WTC11 (cell line): ENCODE measurements at regions not wholly inside any gene's neighbourhood (a gene's known extent, or its start where the extent isn't known, plus 50 kb on each side); places are given as distances from the start of the nearest gene placed in this dataset.

Experiments used
- ATAC-seq: fragments of 200-7000 bp; cut with Tn5 transposase; 2 replicates; pipeline ENCODE4 v1.10.0; 2021; ENCODE audit warnings: mild to moderate bottlenecking, moderate library complexity
- CTCF ChIA-PET: fragments of 300-600 bp; sonication (Branson Sonifier 250); formaldehyde crosslinking; loops from one replicate; lab custom pipeline; 2021; ENCODE audit warnings: antibody characterized with exemption; lab: Charles Lee
- POLR2A ChIA-PET: fragments of 350-600 bp; sonication (Branson Sonifier 250); formaldehyde crosslinking; loops from one replicate; lab custom pipeline; 2021; ENCODE audit warnings: antibody characterized with exemption; lab: Charles Lee
- DNase-seq: peaks from one replicate; pipeline ENCODE4 v3.0.0; 2021; ENCODE audit warnings: low spot score
- H3K27ac Mint-ChIP-seq: 2 replicates; pipeline ENCODE4 v1.8.0; 2021; ENCODE audit warnings: mixed read lengths
- H3K27me3 Mint-ChIP-seq: 2 replicates; pipeline ENCODE4 v1.8.0; 2021; ENCODE audit warnings: low read depth, mild to moderate bottlenecking, moderate library complexity, mixed read lengths
- H3K36me3 Mint-ChIP-seq: 2 replicates; pipeline ENCODE4 v1.8.0; 2021; ENCODE audit warnings: mixed read lengths
- H3K4me1 Mint-ChIP-seq: 2 replicates; pipeline ENCODE4 v1.8.0; 2022; ENCODE audit warnings: mixed read lengths
- H3K4me3 Mint-ChIP-seq: 2 replicates; pipeline ENCODE4 v1.8.0; 2021; ENCODE audit warnings: mild to moderate bottlenecking, moderate library complexity, mixed read lengths
- H3K9me3 Mint-ChIP-seq: 2 replicates; pipeline ENCODE4 v1.8.0; 2021; ENCODE audit warnings: mixed read lengths
- CBFB ChIP-seq: sonication (generic); formaldehyde crosslinking; IDR thresholded peaks from 2 replicates; pipeline ENCODE4 v1.8.1; 2022; ENCODE audit warnings: mild to moderate bottlenecking, low read depth, missing genetic modification reagents
- CREM ChIP-seq: sonication (generic); formaldehyde crosslinking; IDR thresholded peaks from 2 replicates; pipeline ENCODE4 v1.8.1; 2022; ENCODE audit warnings: mild to moderate bottlenecking, missing genetic modification reagents, moderate library complexity
- ELF4 ChIP-seq: sonication (generic); formaldehyde crosslinking; IDR thresholded peaks from 2 replicates; pipeline ENCODE4 v1.8.1; 2022; ENCODE audit warnings: low read depth, mild to moderate bottlenecking, moderate library complexity, missing genetic modification reagents
- GABPB1 ChIP-seq: sonication (generic); formaldehyde crosslinking; IDR thresholded peaks from 2 replicates; pipeline ENCODE4 v1.8.1; 2023; ENCODE audit warnings: mild to moderate bottlenecking, missing genetic modification reagents
- GRHL2 ChIP-seq: fragments of 250-450 bp; sonication (Bioruptor Pico); IDR thresholded peaks from 2 replicates; pipeline ENCODE4 v1.8.0; 2022; ENCODE audit warnings: mild to moderate bottlenecking, moderate library complexity; ENCODE audit not compliant: insufficient replicate concordance, severe bottlenecking
- HMGA2 ChIP-seq: fragments of 250-450 bp; sonication (Bioruptor Pico); IDR thresholded peaks from 2 replicates; pipeline ENCODE4 v1.4.0; 2021; ENCODE audit warnings: mild to moderate bottlenecking, moderate library complexity
- JUN ChIP-seq: sonication (generic); formaldehyde crosslinking; IDR thresholded peaks from 2 replicates; pipeline ENCODE4 v1.8.0; 2023; ENCODE audit warnings: mild to moderate bottlenecking, missing genetic modification reagents
- MYBL2 ChIP-seq: sonication (generic); formaldehyde crosslinking; IDR thresholded peaks from 2 replicates; pipeline ENCODE4 v1.8.1; 2023; ENCODE audit warnings: mild to moderate bottlenecking, moderate library complexity, missing genetic modification reagents
- NFATC4 ChIP-seq: fragments of 250-450 bp; sonication (Bioruptor Pico); IDR thresholded peaks from 2 replicates; pipeline ENCODE4 v1.9.0; 2021; ENCODE audit warnings: mild to moderate bottlenecking
- NFE2L1 ChIP-seq: sonication (generic); formaldehyde crosslinking; IDR thresholded peaks from 2 replicates; pipeline ENCODE4 v1.8.1; 2023; ENCODE audit warnings: missing genetic modification reagents
- OVOL2 ChIP-seq: fragments of 250-450 bp; sonication (Bioruptor Pico); IDR thresholded peaks from 2 replicates; pipeline ENCODE4 v1.9.0; 2021; ENCODE audit warnings: mild to moderate bottlenecking, borderline replicate concordance
- SP1 ChIP-seq: sonication (generic); formaldehyde crosslinking; conservative IDR thresholded peaks from 2 replicates; pipeline ENCODE4 v1.8.1; 2022; ENCODE audit warnings: missing genetic modification reagents
- TEAD4 ChIP-seq: sonication (generic); formaldehyde crosslinking; IDR thresholded peaks from 2 replicates; pipeline ENCODE4 v1.8.0; 2022; ENCODE audit warnings: mild to moderate bottlenecking, missing genetic modification reagents
- ZNF138 ChIP-seq: sonication (generic); formaldehyde crosslinking; conservative IDR thresholded peaks from 2 replicates; pipeline ENCODE4 v1.8.1; 2022; ENCODE audit warnings: mild to moderate bottlenecking, moderate library complexity, missing genetic modification reagents
- ZNF219 ChIP-seq: sonication (generic); formaldehyde crosslinking; IDR thresholded peaks from 2 replicates; pipeline ENCODE4 v1.8.0; 2023; ENCODE audit warnings: missing genetic modification reagents, mild to moderate bottlenecking, borderline replicate concordance
- ZNF263 ChIP-seq: sonication (generic); formaldehyde crosslinking; IDR thresholded peaks from 2 replicates; pipeline ENCODE4 v1.8.1; 2022; ENCODE audit warnings: low read depth, mild to moderate bottlenecking, moderate library complexity, missing genetic modification reagents
- ZNF396 ChIP-seq: fragments of 250-450 bp; sonication (Bioruptor Pico); IDR thresholded peaks from 2 replicates; pipeline ENCODE4 v1.8.0; 2021; ENCODE audit warnings: mild to moderate bottlenecking, moderate library complexity, borderline replicate concordance
- TF ChIP-seq, protein P1 (sequence below): fragments of 250-450 bp; sonication (Bioruptor Pico); IDR thresholded peaks from 2 replicates; pipeline ENCODE4 v1.8.0; 2021; ENCODE audit warnings: mild to moderate bottlenecking
- TF ChIP-seq, protein P2 (sequence below): sonication (generic); formaldehyde crosslinking; IDR thresholded peaks from 2 replicates; pipeline ENCODE4 v1.8.0; 2022; ENCODE audit warnings: mild to moderate bottlenecking, missing genetic modification reagents
- TF ChIP-seq, protein P3 (sequence below): fragments of 250-450 bp; sonication (Bioruptor Pico); IDR thresholded peaks from 2 replicates; pipeline ENCODE4 v1.9.0; 2021; ENCODE audit warnings: mild to moderate bottlenecking
- TF ChIP-seq, protein P4 (sequence below): sonication (generic); formaldehyde crosslinking; IDR thresholded peaks from 2 replicates; pipeline ENCODE4 v1.8.1; 2022; ENCODE audit warnings: low read depth, missing genetic modification reagents, borderline replicate concordance
- TF ChIP-seq, protein P5 (sequence below): sonication (generic); formaldehyde crosslinking; IDR thresholded peaks from 2 replicates; pipeline ENCODE4 v1.8.0; 2023; ENCODE audit warnings: missing genetic modification reagents, mild to moderate bottlenecking, borderline replicate concordance
- TF ChIP-seq, protein P6 (sequence below): sonication (generic); formaldehyde crosslinking; IDR thresholded peaks from 2 replicates; pipeline ENCODE4 v1.8.0; 2022; ENCODE audit warnings: mild to moderate bottlenecking, missing genetic modification reagents
- TF ChIP-seq, protein P7 (sequence below): sonication (generic); formaldehyde crosslinking; IDR thresholded peaks from 2 replicates; pipeline ENCODE4 v1.8.1; 2023; ENCODE audit warnings: mild to moderate bottlenecking, missing genetic modification reagents, moderate library complexity

DNA sequence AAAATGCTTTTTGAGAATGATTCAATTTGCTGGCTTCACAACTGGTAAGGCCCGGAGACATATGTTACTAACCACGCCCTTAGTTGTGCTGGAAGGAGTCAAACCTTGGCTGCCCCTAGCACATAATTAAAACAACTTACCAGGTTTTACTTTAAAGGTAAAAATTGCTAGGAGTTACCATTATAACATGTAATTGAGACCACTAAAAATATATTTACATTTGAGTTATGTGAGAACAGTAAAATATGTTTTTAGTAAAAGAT lies 435.6 kb upstream of the CDH9 start:
- Mint-ChIP-seq H3K4me1 (peaks cover 8% of the 10 kb centered on the region), H3K36me3 (peaks cover 66% of the 10 kb centered on the region), H3K27me3 (no peaks in the 10 kb centered on the region; the same call in 1 of the 2 replicates), H3K9me3 (peaks cover 37% of the 10 kb centered on the region), H3K4me3 (peak overlapping the region; percentile 93), H3K27ac (no peak overlapping the region)
- ATAC-seq (no peak), DNase-seq (no peak)
- TF ChIP-seq ZNF219 = no peak
- TF ChIP-seq, protein P1, sequence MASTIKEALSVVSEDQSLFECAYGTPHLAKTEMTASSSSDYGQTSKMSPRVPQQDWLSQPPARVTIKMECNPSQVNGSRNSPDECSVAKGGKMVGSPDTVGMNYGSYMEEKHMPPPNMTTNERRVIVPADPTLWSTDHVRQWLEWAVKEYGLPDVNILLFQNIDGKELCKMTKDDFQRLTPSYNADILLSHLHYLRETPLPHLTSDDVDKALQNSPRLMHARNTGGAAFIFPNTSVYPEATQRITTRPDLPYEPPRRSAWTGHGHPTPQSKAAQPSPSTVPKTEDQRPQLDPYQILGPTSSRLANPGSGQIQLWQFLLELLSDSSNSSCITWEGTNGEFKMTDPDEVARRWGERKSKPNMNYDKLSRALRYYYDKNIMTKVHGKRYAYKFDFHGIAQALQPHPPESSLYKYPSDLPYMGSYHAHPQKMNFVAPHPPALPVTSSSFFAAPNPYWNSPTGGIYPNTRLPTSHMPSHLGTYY (CRISPR knock-in tag) = no peak
- TF ChIP-seq OVOL2 = no peak
- no peak for TF ChIP-seq JUN (CRISPR knock-in tag)
- TF ChIP-seq, protein P2, sequence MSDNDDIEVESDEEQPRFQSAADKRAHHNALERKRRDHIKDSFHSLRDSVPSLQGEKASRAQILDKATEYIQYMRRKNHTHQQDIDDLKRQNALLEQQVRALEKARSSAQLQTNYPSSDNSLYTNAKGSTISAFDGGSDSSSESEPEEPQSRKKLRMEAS (CRISPR knock-in tag) = no peak
- TF ChIP-seq, protein P3, sequence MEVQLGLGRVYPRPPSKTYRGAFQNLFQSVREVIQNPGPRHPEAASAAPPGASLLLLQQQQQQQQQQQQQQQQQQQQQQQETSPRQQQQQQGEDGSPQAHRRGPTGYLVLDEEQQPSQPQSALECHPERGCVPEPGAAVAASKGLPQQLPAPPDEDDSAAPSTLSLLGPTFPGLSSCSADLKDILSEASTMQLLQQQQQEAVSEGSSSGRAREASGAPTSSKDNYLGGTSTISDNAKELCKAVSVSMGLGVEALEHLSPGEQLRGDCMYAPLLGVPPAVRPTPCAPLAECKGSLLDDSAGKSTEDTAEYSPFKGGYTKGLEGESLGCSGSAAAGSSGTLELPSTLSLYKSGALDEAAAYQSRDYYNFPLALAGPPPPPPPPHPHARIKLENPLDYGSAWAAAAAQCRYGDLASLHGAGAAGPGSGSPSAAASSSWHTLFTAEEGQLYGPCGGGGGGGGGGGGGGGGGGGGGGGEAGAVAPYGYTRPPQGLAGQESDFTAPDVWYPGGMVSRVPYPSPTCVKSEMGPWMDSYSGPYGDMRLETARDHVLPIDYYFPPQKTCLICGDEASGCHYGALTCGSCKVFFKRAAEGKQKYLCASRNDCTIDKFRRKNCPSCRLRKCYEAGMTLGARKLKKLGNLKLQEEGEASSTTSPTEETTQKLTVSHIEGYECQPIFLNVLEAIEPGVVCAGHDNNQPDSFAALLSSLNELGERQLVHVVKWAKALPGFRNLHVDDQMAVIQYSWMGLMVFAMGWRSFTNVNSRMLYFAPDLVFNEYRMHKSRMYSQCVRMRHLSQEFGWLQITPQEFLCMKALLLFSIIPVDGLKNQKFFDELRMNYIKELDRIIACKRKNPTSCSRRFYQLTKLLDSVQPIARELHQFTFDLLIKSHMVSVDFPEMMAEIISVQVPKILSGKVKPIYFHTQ (CRISPR knock-in tag) = no peak
- no peak for TF ChIP-seq GABPB1 (CRISPR knock-in tag)
- TF ChIP-seq TEAD4 (CRISPR knock-in tag) = no peak
- ChIA-PET CTCF (no interaction called here), POLR2A (no interaction called here)

DNA sequence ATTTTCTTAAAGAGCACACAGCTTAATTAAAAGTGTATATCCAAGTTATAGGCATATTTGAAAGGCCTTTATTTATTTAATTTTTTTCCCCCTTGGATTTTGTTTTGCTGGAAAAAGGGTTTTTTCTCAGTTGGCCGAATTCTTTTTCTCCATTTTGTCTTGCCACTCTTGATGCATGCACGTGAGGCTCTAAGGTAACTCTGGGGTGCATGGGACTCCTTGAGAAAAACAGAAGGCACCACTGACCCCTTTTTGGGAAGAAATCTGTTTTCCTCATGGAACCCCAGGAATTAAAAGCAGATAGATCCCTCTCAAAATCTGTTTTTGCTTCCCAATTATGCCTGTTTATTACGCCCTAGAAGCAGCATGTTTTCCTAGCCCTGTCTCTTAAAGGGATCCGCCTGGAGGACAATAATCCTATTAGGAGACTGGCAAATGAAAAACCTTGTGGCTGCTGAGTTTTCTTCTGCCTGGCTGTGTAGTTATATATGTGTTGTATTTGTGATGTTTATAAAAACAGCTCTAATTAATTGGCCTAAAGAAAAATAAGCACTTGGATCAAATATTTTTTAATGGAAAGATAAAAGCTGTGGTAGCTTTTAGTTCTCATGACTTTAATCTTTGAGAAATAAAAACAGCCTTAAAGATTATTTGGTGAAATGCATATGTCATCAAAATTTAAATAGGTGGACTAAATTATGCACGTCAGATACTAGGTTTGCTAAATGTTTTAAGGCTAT lies 435.1 kb upstream of the CDH9 start:
- ATAC-seq = no peak
- Mint-ChIP-seq H3K4me3 (peak overlapping the region; percentile 93), H3K27me3 (no peaks in the 10 kb centered on the region; the same call in 1 of the 2 replicates), H3K36me3 (peaks cover 63% of the 10 kb centered on the region), H3K9me3 (peaks cover 37% of the 10 kb centered on the region), H3K27ac (peak overlapping the region; percentile 93), H3K4me1 (peaks cover 8% of the 10 kb centered on the region)
- ChIA-PET POLR2A (no interaction called here), CTCF (no interaction called here)
- no peak for DNase-seq
- TF ChIP-seq, protein P4, sequence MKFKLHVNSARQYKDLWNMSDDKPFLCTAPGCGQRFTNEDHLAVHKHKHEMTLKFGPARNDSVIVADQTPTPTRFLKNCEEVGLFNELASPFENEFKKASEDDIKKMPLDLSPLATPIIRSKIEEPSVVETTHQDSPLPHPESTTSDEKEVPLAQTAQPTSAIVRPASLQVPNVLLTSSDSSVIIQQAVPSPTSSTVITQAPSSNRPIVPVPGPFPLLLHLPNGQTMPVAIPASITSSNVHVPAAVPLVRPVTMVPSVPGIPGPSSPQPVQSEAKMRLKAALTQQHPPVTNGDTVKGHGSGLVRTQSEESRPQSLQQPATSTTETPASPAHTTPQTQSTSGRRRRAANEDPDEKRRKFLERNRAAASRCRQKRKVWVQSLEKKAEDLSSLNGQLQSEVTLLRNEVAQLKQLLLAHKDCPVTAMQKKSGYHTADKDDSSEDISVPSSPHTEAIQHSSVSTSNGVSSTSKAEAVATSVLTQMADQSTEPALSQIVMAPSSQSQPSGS (CRISPR knock-in tag) = no peak
- TF ChIP-seq, protein P5, sequence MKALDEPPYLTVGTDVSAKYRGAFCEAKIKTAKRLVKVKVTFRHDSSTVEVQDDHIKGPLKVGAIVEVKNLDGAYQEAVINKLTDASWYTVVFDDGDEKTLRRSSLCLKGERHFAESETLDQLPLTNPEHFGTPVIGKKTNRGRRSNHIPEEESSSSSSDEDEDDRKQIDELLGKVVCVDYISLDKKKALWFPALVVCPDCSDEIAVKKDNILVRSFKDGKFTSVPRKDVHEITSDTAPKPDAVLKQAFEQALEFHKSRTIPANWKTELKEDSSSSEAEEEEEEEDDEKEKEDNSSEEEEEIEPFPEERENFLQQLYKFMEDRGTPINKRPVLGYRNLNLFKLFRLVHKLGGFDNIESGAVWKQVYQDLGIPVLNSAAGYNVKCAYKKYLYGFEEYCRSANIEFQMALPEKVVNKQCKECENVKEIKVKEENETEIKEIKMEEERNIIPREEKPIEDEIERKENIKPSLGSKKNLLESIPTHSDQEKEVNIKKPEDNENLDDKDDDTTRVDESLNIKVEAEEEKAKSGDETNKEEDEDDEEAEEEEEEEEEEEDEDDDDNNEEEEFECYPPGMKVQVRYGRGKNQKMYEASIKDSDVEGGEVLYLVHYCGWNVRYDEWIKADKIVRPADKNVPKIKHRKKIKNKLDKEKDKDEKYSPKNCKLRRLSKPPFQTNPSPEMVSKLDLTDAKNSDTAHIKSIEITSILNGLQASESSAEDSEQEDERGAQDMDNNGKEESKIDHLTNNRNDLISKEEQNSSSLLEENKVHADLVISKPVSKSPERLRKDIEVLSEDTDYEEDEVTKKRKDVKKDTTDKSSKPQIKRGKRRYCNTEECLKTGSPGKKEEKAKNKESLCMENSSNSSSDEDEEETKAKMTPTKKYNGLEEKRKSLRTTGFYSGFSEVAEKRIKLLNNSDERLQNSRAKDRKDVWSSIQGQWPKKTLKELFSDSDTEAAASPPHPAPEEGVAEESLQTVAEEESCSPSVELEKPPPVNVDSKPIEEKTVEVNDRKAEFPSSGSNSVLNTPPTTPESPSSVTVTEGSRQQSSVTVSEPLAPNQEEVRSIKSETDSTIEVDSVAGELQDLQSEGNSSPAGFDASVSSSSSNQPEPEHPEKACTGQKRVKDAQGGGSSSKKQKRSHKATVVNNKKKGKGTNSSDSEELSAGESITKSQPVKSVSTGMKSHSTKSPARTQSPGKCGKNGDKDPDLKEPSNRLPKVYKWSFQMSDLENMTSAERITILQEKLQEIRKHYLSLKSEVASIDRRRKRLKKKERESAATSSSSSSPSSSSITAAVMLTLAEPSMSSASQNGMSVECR (CRISPR knock-in tag) = no peak
- TF ChIP-seq CBFB (CRISPR knock-in tag) (no peak), MYBL2 (CRISPR knock-in tag) (no peak), ZNF396 (CRISPR knock-in tag) (no peak), CREM (no peak), ZNF263 (CRISPR knock-in tag) (no peak), HMGA2 (CRISPR knock-in tag) (no peak), GRHL2 (CRISPR knock-in tag) (no peak), ELF4 (CRISPR knock-in tag) (no peak), NFATC4 (CRISPR knock-in tag) (no peak), OVOL2 (no peak), SP1 (CRISPR knock-in tag) (no peak), ZNF138 (CRISPR knock-in tag) (no peak), NFE2L1 (CRISPR knock-in tag) (no peak)
- TF ChIP-seq, protein P6, sequence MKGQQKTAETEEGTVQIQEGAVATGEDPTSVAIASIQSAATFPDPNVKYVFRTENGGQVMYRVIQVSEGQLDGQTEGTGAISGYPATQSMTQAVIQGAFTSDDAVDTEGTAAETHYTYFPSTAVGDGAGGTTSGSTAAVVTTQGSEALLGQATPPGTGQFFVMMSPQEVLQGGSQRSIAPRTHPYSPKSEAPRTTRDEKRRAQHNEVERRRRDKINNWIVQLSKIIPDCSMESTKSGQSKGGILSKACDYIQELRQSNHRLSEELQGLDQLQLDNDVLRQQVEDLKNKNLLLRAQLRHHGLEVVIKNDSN (CRISPR knock-in tag) = no peak
- TF ChIP-seq, protein P7, sequence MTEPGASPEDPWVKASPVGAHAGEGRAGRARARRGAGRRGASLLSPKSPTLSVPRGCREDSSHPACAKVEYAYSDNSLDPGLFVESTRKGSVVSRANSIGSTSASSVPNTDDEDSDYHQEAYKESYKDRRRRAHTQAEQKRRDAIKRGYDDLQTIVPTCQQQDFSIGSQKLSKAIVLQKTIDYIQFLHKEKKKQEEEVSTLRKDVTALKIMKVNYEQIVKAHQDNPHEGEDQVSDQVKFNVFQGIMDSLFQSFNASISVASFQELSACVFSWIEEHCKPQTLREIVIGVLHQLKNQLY = no peak
